Body of pancreas (tissue), 4 donors: ENCODE measurements at regions not wholly inside any gene's neighbourhood (a gene's known extent, or its start where the extent isn't known, plus 50 kb on each side); places are given as distances from the start of the nearest gene placed in this dataset.
"Not testable (repeated sequence)": the region's sequence is repeated elsewhere in the genome, so short reads cannot be mapped to it uniquely, and the experiment has no call there.

ENCODE experiments used
- ATAC-seq: fragments of 150-250 bp; one replicate; pipeline ENCODE4 v1.9.1; 2016
- DNase-seq, 4 donors: peaks; one replicate each; pipeline ENCODE4 v3.0.0-alpha.2; 2019
- H3K27ac ChIP-seq, 4 donors: fragments of 200-600 bp; sonication (generic); 1 replicate in 3 of 4; 2 replicates in 1 of 4; pipeline versions ENCODE4 v1.5.1 to v1.6.1; 2016 to 2019; ENCODE audit warnings: mild to moderate bottlenecking in 1 of 4, mixed read lengths in 1 of 4, moderate library complexity in 1 of 4
- H3K27me3 ChIP-seq, 2 donors: fragments of 200-600 bp; sonication (generic); one replicate each; pipeline ENCODE4 v1.6.0; 2016; ENCODE audit warnings: mild to moderate bottlenecking in 1 of 2
- H3K36me3 ChIP-seq, 2 donors: fragments of 200-600 bp; sonication (generic); replicated peaks in 1 of 2; 2 replicates each; pipeline ENCODE4 v1.5.1; 2016; ENCODE audit warnings: low read depth in 2 of 2; ENCODE audit not compliant: insufficient read depth in 1 of 2
- H3K4me1 ChIP-seq: fragments of 200-600 bp; sonication (generic); one replicate; pipeline ENCODE4 v1.6.0; 2016
- H3K4me3 ChIP-seq, 2 donors: fragments of 200-600 bp; sonication (generic); 1 replicate in 1 of 2; 2 replicates in 1 of 2; pipeline ENCODE4 v1.5.1; 2016 to 2019
- H3K9me3 ChIP-seq, 3 donors: fragments of 200-600 bp; sonication (generic); 1 replicate in 2 of 3; 2 replicates in 1 of 3; pipeline ENCODE4 v1.5.1; 2016
- POLR2A ChIP-seq, 3 donors: fragments of 450-650 bp; IDR thresholded peaks; one replicate each; pipeline ENCODE4 v1.6.1; 2016; ENCODE audit warnings: antibody characterized with exemption in 3 of 3, mild to moderate bottlenecking in 2 of 3
- WGBS, 2 donors: methylation state at CpG; one replicate each; pipeline ENCODE4 v1.1.5; 2017; 5-methylcytosine and 5-hydroxymethylcytosine counted together
- intact Hi-C: fragments of 100-400 bp; cut with DNase I; formaldehyde crosslinking; loops from one replicate; pipeline ENCODE4 v1.15.1; 2023
- TF ChIP-seq, protein P1 (sequence below), 7 experiments: fragments of 450-650 bp in 4 of 7; fragments of 200-600 bp in 3 of 7; sonication (generic) in 3 of 7; IDR thresholded peaks; one replicate each; pipeline ENCODE4 v1.5.1; 2016 to 2019; ENCODE audit warnings: antibody characterized with exemption in 7 of 7

DNA sequence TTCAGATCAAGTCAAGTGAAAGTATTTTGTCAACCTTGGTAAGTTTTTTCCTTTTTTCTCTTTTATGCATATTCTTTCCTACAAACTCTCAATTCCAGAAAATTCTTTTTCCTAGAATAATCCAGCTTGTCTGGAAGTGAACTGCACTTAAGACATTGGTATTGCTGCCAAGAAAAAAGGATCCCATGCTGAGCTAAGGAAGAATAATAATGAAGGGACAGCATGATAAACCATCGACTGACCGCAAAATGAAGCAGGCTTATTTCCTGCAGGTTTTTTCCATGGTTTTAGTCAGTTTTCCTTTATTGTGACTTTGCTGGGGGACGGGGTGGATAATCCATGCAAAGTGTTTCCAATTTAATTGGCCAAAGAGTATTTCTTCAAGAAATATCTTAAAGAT, 857.6 kb upstream of the SLC35B3 start:
- DNase-seq (no peak), ATAC-seq (no peak)
- no peak overlapping the region for H3K27ac ChIP-seq
- TF ChIP-seq, protein P1, sequence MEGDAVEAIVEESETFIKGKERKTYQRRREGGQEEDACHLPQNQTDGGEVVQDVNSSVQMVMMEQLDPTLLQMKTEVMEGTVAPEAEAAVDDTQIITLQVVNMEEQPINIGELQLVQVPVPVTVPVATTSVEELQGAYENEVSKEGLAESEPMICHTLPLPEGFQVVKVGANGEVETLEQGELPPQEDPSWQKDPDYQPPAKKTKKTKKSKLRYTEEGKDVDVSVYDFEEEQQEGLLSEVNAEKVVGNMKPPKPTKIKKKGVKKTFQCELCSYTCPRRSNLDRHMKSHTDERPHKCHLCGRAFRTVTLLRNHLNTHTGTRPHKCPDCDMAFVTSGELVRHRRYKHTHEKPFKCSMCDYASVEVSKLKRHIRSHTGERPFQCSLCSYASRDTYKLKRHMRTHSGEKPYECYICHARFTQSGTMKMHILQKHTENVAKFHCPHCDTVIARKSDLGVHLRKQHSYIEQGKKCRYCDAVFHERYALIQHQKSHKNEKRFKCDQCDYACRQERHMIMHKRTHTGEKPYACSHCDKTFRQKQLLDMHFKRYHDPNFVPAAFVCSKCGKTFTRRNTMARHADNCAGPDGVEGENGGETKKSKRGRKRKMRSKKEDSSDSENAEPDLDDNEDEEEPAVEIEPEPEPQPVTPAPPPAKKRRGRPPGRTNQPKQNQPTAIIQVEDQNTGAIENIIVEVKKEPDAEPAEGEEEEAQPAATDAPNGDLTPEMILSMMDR (IDR thresholded peaks at IDR 0.05) = no peak
- no peak for TF ChIP-seq POLR2A (IDR thresholded peaks at IDR 0.05)
- no peak overlapping the region for H3K4me3 ChIP-seq
- no peaks in the 10 kb centered on the region for H3K36me3 ChIP-seq
- 61 to 71% methylated on average over 3 of the region's 3 CpGs for WGBS, 2 donors
- no peaks in the 10 kb centered on the region for H3K9me3 ChIP-seq
- no peaks in the 10 kb centered on the region for H3K4me1 ChIP-seq
- intact Hi-C loops = no loop called here
- no peaks in the 10 kb centered on the region for H3K27me3 ChIP-seq

DNA sequence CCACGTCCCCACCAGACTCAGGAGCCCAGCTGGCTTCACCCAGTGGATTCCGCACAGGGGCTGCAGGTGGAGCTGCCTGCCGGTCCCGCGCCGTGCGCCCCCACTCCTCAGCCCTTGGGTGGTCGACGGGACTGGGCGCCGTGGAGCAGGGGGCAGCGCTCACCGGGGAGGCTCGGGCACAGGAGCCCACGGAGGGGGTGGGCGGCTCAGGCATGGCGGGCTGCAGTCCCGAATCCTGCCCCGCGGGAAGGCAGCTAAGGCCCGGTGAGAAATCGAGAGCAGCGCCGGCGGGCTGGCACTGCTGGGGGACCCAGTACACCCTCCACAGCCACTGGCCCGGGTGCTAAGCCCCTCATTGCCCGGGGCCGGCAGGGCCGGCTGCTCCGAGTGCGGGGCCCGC, 855.0 kb upstream of the SLC35B3 start:
- H3K27ac ChIP-seq, H3K4me1 ChIP-seq, H3K9me3 ChIP-seq, ATAC-seq, H3K36me3 ChIP-seq, H3K27me3 ChIP-seq, H3K4me3 ChIP-seq, DNase-seq, intact Hi-C loops: not testable (repeated sequence)
- 92% methylated on average over 17 to 18 of the region's 32 CpGs for WGBS, 2 donors

DNA sequence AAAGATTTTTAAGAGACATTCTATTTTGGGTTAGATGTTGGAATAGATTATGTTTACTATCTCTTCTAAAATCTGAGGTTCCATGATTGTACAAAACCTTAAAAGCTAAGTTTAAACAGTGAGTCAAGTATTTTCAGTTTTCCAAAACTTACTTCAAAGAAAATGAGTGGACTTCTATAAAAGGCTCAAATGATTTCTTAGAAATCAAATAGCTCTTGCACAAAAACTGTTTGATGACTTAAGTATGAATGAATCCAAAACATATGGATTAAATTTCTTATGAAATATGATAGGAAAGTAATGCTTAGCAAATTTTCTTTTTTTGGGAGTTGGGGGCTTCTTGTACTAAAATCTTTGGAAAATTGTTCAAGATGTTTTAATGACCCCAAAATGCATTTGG, 837.3 kb upstream of the SLC35B3 start:
- Histone ChIP-seq H3K27me3 (no peaks in the 10 kb centered on the region), H3K36me3 (no peaks in the 10 kb centered on the region), H3K9me3 (peaks cover 0 to 5% (median 0%) of the 10 kb centered on the region in 3 donors), H3K4me1 (no peaks in the 10 kb centered on the region), H3K4me3 (no peak overlapping the region), H3K27ac (no peak overlapping the region)
- DNase-seq (no peak), ATAC-seq (no peak)
- no peak for TF ChIP-seq POLR2A (IDR thresholded peaks at IDR 0.05)
- TF ChIP-seq, protein P1 (IDR thresholded peaks at IDR 0.05) = no peak
- intact Hi-C loops = no loop called here

DNA sequence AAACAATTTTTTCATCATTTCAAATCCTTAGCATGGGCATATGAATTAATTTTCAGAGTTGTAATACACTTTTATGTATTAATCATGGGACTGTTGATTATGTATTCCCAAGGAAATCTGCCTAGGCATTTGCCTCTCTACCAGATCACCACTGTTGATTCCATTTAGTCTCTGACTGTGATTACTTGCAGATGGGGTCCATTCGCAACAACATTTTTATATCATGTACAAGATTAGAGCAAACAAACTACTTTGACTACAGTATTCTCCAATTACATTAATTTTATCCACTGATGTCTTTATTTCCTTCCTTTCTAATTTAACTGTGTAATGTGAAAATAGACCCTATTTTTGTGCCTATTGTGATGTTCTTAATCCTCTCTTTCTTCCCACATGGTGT, 831.4 kb upstream of the SLC35B3 start:
- DNase-seq (no peak), ATAC-seq (no peak)
- H3K36me3 ChIP-seq = no peaks in the 10 kb centered on the region
- no peak overlapping the region for H3K4me3 ChIP-seq
- TF ChIP-seq, protein P1 (IDR thresholded peaks at IDR 0.05) = no peak
- TF ChIP-seq POLR2A (IDR thresholded peaks at IDR 0.05) = no peak
- H3K27me3 ChIP-seq = no peaks in the 10 kb centered on the region
- 75 to 97% methylated on average over 1 of the region's 1 CpG for WGBS, 2 donors
- no peaks in the 10 kb centered on the region for H3K4me1 ChIP-seq
- intact Hi-C loops = no loop called here
- no peak overlapping the region for H3K27ac ChIP-seq
- peaks cover 0 to 5% (median 0%) of the 10 kb centered on the region in 3 donors for H3K9me3 ChIP-seq

DNA sequence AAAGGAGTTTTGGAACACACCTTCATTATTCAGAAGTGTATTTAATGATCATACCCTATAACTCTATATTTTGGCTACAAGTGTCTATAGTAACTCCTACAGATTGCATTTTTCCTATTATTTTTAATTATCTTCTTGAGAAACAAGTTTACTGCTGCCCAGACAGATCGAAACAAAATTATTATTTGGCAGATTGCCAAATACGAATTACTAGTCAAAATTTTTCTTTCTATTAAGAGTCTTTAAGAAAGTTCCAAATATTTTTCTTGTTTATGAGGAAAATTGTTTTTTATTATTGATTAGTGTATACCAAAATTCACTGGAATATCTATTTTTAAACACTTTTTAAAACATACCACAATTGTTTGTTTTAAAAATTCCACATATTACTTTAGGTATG, 821.9 kb upstream of the SLC35B3 start:
- H3K27ac ChIP-seq = no peak overlapping the region
- no peaks in the 10 kb centered on the region for H3K9me3 ChIP-seq
- H3K4me1 ChIP-seq = no peaks in the 10 kb centered on the region
- intact Hi-C loops = no loop called here
- H3K36me3 ChIP-seq = no peaks in the 10 kb centered on the region
- H3K4me3 ChIP-seq = no peak overlapping the region
- WGBS, 2 donors = 38 to 40% methylated on average over 2 of the region's 2 CpGs
- ATAC-seq = no peak
- no peaks in the 10 kb centered on the region for H3K27me3 ChIP-seq
- no peak for TF ChIP-seq POLR2A (IDR thresholded peaks at IDR 0.05)
- TF ChIP-seq, protein P1 (IDR thresholded peaks at IDR 0.05) = no peak
- DNase-seq = no peak
